Breast epithelium (tissue), 4 donors: ENCODE measurements at regions not wholly inside any gene's neighbourhood (a gene's known extent, or its start where the extent isn't known, plus 50 kb on each side); places are given as distances from the start of the nearest gene placed in this dataset.

ENCODE experiments used
- DNase-seq, 2 donors: peaks; one replicate each; pipeline ENCODE4 v3.0.0-alpha.2; 2019; ENCODE audit warnings: low spot score in 2 of 2
- H3K27ac ChIP-seq, 2 donors: fragments of 200-600 bp; sonication (generic) in 1 of 2; one replicate each; pipeline ENCODE4 v1.5.1; 2016 to 2019; ENCODE audit warnings: mild to moderate bottlenecking in 1 of 2
- H3K27me3 ChIP-seq, 2 donors: fragments of 200-600 bp; sonication (generic) in 1 of 2; one replicate each; pipeline versions ENCODE4 v1.5.1 to v1.6.0; 2017 to 2019; ENCODE audit warnings: control low read depth in 1 of 2, mild to moderate bottlenecking in 1 of 2
- H3K36me3 ChIP-seq: fragments of 200-600 bp; one replicate; pipeline ENCODE4 v1.5.1; 2019
- H3K4me1 ChIP-seq, 2 donors: fragments of 200-600 bp; sonication (generic); one replicate each; pipeline ENCODE4 v1.5.1; 2016 to 2019; ENCODE audit warnings: control low read depth in 1 of 2
- H3K4me3 ChIP-seq, 3 donors: fragments of 200-600 bp; sonication (generic); 1 replicate in 2 of 3; 2 replicates in 1 of 3; pipeline ENCODE4 v1.5.1; 2016 to 2019; ENCODE audit warnings: mild to moderate bottlenecking in 3 of 3, moderate library complexity in 2 of 3
- H3K9me3 ChIP-seq, 2 donors: fragments of 200-600 bp; sonication (generic) in 1 of 2; one replicate each; pipeline ENCODE4 v1.5.1; 2016 to 2019; ENCODE audit warnings: control low read depth in 1 of 2
- CTCF ChIP-seq, 3 donors: fragments of 450-650 bp; IDR thresholded peaks; one replicate each; pipeline ENCODE4 v1.5.1; 2016 to 2017; ENCODE audit warnings: antibody characterized with exemption in 3 of 3, mild to moderate bottlenecking in 3 of 3, moderate library complexity in 3 of 3
- POLR2A ChIP-seq: fragments of 450-650 bp; IDR thresholded peaks from one replicate; pipeline ENCODE4 v1.6.1; 2016; ENCODE audit warnings: antibody characterized with exemption, mild to moderate bottlenecking, moderate library complexity
- POLR2AphosphoS5 ChIP-seq, 3 donors: sonication (generic); formaldehyde crosslinking; IDR thresholded peaks; one replicate each; pipeline ENCODE4 v1.6.1; 2017; ENCODE audit warnings: antibody characterized with exemption in 3 of 3
- intact Hi-C: fragments of 100-400 bp; cut with DNase I; formaldehyde crosslinking; loops from one replicate; pipeline ENCODE4 v1.15.1; 2023; ENCODE audit warnings: low total_unique reads

- H3K4me1 ChIP-seq, result no peaks in the 10 kb centered on the region
- H3K4me3 ChIP-seq, result no peak overlapping the region
- no peaks in the 10 kb centered on the region for H3K9me3 ChIP-seq
- no peaks in the 10 kb centered on the region for H3K36me3 ChIP-seq
- intact Hi-C loops, result no loop called here
- H3K27ac ChIP-seq, result no peak overlapping the region
- no peaks in the 10 kb centered on the region for H3K27me3 ChIP-seq
- DNase-seq, result no peak
- TF ChIP-seq POLR2A (no peak), CTCF (IDR thresholded peaks at IDR 0.05) (no peak), POLR2AphosphoS5 (IDR thresholded peaks at IDR 0.05) (no peak)
These were observed 237.9 kb upstream of the MMADHC start for GRCh38 chr2:149825473-149825872.

DNA sequence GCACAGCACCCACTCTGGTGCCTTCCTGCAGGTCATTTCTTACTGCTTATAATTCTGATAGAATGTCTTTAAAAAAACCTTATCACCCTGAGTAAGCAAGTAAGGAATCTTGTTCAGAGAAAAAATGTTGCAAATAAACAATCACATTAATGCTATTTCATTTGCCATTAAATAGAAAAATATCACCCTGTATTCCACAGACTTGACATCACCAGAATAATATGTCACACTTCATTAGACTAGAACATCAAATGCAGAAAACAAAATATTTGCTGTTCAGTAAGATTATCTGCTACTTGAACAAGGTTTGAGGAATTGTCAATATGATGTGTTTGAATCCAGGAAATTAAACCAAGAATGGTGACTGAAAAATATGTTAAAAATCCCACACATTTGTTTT is 236.6 kb upstream of the MMADHC start:
- Histone ChIP-seq H3K9me3 (no peaks in the 10 kb centered on the region), H3K27ac (no peak overlapping the region), H3K4me3 (no peak overlapping the region), H3K27me3 (no peaks in the 10 kb centered on the region), H3K4me1 (no peaks in the 10 kb centered on the region), H3K36me3 (no peaks in the 10 kb centered on the region)
- intact Hi-C loops, result no loop called here
- no peak for TF ChIP-seq POLR2A
- no peak for TF ChIP-seq POLR2AphosphoS5 (IDR thresholded peaks at IDR 0.05)
- no peak for TF ChIP-seq CTCF (IDR thresholded peaks at IDR 0.05)
- no peak for DNase-seq

- no peak overlapping the region for H3K27ac ChIP-seq
- peaks cover 0 to 6% of the 10 kb centered on the region in 2 donors for H3K4me1 ChIP-seq
- H3K4me3 ChIP-seq, result no peak overlapping the region
- no peaks in the 10 kb centered on the region for H3K36me3 ChIP-seq
- no peaks in the 10 kb centered on the region for H3K9me3 ChIP-seq
- TF ChIP-seq POLR2AphosphoS5 (IDR thresholded peaks at IDR 0.05) (no peak), POLR2A (no peak), CTCF (IDR thresholded peaks at IDR 0.05) (no peak)
- intact Hi-C loops, result loop anchor here (10.0 kb wide), 1 partner anchor 255 kb away; no protein-coding TSS in a partner anchor
- no peaks in the 10 kb centered on the region for H3K27me3 ChIP-seq
- no peak for DNase-seq
These were observed 231.9 kb upstream of the MMADHC start for GRCh38 chr2:149819356-149819957.

- TF ChIP-seq POLR2AphosphoS5 (IDR thresholded peaks at IDR 0.05), result no peak
- TF ChIP-seq CTCF (IDR thresholded peaks at IDR 0.05), result no peak
- no peak for TF ChIP-seq POLR2A
- no peaks in the 10 kb centered on the region for H3K9me3 ChIP-seq
- H3K4me3 ChIP-seq, result no peak overlapping the region
- intact Hi-C loops, result loop anchor here (10.0 kb wide), 1 partner anchor 258 kb away; no protein-coding TSS in a partner anchor
- peaks cover 0 to 6% of the 10 kb centered on the region in 2 donors for H3K4me1 ChIP-seq
- no peak overlapping the region for H3K27ac ChIP-seq
- no peaks in the 10 kb centered on the region for H3K36me3 ChIP-seq
- DNase-seq, result no peak
- H3K27me3 ChIP-seq, result no peaks in the 10 kb centered on the region
These were observed 229.4 kb upstream of the MMADHC start for GRCh38 chr2:149816756-149817551.

DNA sequence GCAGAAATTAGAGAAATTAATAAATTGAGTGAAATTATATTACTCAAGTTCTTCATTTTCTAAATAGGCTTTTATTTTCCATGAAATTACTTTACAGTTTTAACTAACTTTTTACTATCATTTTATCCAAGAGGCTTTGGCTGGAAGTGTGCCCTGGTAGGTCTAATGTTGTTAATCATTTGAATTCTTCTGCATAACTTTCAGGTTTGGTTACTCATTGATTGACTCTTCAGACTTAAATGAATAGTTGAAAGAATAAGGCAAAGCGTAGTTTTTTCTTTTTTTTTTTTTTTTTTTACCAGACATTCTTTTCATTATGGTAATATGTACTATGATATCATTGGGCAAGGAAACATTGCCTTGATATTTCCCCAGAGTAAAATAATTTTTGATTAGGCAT is 228.4 kb upstream of the MMADHC start:
- H3K4me3 ChIP-seq, result no peak overlapping the region
- H3K27ac ChIP-seq, result no peak overlapping the region
- peaks cover 0 to 6% of the 10 kb centered on the region in 2 donors for H3K4me1 ChIP-seq
- intact Hi-C loops, result loop anchor here (10.0 kb wide), 1 partner anchor 259 kb away; no protein-coding TSS in a partner anchor
- no peaks in the 10 kb centered on the region for H3K36me3 ChIP-seq
- H3K27me3 ChIP-seq, result no peaks in the 10 kb centered on the region
- TF ChIP-seq POLR2A (no peak), POLR2AphosphoS5 (IDR thresholded peaks at IDR 0.05) (no peak), CTCF (IDR thresholded peaks at IDR 0.05) (no peak)
- no peak for DNase-seq
- H3K9me3 ChIP-seq, result no peaks in the 10 kb centered on the region
